ENCODE measurements at regions not wholly inside any gene's neighbourhood (a gene's known extent, or its start where the extent isn't known, plus 50 kb on each side); places are given as distances from the start of the nearest gene placed in this dataset.
"Not testable (repeated sequence)": the region's sequence is repeated elsewhere in the genome, so short reads cannot be mapped to it uniquely, and the experiment has no call there.

DNA sequence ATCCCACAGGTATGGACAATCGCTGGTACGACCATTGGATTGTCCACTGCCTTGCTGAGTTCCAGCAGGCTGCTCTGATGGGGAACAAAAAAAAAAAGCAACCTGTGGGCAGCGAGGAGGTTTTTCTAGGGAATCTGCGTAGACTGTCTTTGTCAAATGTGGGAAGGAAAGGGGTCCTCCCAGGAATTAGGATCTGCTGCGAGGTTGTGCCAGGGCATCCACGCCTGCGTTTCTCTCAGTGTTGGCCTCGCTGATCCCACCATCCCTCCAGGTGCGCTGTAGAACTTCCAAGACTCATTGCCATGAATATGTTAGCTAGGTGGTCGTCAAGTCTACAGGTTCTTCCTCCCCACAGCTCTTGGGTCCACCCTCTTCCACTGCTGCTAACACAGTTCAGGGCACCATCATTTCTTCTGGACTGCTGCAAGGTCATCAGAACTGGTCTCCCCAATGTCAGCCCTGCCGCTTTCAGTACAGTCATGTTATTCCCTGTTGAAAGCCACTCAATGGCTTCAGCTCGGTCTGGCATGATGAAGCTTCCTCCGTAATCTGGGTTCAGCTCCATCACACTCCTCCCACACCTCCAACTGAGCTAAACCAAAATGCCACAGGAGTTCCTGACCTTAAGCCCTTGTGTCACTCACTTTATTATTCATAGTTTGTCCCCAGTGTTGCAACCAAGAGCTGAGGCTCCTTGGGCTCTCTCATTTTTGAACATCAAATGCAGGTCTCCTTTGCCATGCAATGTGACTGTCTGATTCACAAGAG lies 79.5 kb upstream of the DMRT1 start:
- TF ChIP-seq, protein P1, sequence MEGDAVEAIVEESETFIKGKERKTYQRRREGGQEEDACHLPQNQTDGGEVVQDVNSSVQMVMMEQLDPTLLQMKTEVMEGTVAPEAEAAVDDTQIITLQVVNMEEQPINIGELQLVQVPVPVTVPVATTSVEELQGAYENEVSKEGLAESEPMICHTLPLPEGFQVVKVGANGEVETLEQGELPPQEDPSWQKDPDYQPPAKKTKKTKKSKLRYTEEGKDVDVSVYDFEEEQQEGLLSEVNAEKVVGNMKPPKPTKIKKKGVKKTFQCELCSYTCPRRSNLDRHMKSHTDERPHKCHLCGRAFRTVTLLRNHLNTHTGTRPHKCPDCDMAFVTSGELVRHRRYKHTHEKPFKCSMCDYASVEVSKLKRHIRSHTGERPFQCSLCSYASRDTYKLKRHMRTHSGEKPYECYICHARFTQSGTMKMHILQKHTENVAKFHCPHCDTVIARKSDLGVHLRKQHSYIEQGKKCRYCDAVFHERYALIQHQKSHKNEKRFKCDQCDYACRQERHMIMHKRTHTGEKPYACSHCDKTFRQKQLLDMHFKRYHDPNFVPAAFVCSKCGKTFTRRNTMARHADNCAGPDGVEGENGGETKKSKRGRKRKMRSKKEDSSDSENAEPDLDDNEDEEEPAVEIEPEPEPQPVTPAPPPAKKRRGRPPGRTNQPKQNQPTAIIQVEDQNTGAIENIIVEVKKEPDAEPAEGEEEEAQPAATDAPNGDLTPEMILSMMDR (IDR thresholded peaks at IDR 0.05): no peak
- TF ChIP-seq ZFX (IDR thresholded peaks at IDR 0.05; ENCODE audit: borderline replicate concordance): no peak
- no peak overlapping the region for H3K27ac ChIP-seq

DNA sequence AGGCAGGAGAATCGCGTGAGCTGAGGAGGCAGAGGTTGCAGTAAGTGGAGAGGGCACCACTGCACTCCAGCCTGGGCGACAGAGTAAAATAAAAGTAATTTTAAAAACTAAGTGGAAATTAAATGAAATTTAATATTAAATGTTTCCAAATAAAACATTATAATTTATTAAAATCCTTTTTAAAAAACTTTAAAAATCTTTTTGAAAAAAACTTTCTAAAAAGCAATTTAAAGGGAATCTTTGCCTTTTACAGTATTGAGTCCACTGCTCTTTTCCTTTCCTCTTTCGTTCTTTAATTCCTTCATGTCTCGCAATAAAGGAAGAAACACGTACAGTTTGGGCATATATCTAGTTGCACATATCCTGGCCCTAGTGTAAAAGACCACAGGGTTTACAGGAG lies 77.8 kb upstream of the DMRT1 start:
- no peak for TF ChIP-seq ZFX (IDR thresholded peaks at IDR 0.05; ENCODE audit: borderline replicate concordance)
- TF ChIP-seq, protein P1 (IDR thresholded peaks at IDR 0.05): no peak
- H3K27ac ChIP-seq: no peak overlapping the region

DNA sequence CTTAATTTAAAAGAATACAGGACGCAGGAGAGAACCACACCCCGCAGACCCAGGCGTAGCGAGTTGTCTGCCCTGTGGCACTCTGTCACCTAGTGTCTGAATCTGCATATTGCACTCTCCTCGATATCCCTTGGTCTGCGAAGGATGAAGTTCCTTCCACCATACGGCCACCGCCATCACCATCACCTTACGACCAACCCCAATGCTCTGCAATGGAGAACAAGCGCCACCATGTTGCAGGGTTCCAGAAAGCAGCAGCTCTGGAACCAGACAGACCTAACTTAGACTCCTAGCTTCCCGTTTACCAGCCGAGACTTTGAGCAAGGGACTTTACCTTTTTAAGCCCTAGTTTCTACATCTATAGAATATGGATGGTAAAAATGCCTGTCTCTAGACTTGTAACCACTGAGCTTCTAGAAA lies 77.4 kb upstream of the DMRT1 start:
- TF ChIP-seq, protein P1 (IDR thresholded peaks at IDR 0.05): peak; percentile 97
- TF ChIP-seq ZFX (IDR thresholded peaks at IDR 0.05; ENCODE audit: borderline replicate concordance): no peak
- no peak overlapping the region for H3K27ac ChIP-seq

DNA sequence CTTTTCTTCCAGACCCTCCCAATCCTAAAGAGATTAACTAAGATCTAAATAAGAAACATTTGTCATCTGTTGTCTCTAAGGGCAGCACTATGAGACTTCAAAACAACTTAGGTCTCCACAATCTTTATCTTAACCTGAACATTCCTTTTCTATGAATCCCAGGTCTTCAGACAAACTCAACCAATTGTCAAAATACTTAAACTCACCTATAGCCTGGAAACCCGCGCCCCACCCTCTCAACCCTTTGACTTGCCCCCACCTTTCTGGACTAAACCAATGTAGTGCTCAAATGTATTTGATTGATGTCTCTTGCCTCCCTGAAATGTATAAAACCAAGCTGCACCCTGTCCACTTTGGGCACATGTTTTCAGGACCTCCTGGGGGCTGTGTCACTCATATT lies 76.5 kb upstream of the DMRT1 start:
- TF ChIP-seq, protein P1 (IDR thresholded peaks at IDR 0.05): no peak
- no peak for TF ChIP-seq ZFX (IDR thresholded peaks at IDR 0.05; ENCODE audit: borderline replicate concordance)

DNA sequence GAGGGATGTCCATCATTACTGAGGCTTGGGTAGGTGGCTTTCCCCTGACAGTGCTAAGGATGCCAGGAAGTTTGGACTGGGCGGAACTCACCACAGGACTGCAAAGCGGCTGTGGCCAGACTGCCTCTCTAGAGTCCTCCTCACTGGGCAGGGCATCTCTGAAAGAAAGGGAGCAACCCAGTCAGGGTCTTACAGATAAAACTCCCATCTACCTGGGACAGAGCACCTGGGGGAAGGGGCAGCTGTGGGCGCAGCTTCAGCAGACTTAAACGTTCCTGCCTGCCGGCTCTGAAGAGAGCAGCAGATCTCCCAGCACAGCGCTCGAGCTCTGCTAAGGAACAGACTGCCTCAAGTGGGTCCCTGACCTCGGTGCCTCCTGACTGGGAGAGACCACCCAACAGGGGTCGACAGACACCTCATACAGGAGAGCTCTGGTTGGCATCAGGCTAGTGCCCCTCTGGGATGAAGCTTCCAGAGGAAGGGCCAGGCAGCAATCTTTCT lies 74.4 kb upstream of the DMRT1 start:
- H3K27ac ChIP-seq: not testable (repeated sequence)

More for the DNA sequence above, 76.5 kb upstream of the DMRT1 start:
- no peak overlapping the region for H3K27ac ChIP-seq

DNA sequence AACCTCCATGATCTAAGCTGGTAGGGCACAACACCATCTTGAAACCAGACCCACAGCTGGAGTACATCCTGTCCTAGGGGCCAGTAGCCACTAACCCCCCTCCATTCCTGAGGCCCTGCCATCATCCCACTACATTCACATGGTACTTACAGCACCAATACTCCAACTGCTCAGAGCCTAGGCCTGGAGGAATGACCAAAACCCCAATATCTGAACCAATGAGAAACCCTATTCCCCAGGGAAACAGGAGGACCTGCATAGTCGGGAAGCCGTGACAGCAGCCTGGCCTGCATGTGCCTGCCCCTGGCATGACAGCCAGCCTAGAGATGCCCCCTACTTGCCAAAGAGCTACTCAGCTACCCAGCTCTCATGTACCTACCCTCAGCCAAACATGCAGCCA lies 65.4 kb upstream of the DMRT1 start:
- no peak for TF ChIP-seq ZFX (IDR thresholded peaks at IDR 0.05; ENCODE audit: borderline replicate concordance)
- TF ChIP-seq, protein P1 (IDR thresholded peaks at IDR 0.05): no peak

DNA sequence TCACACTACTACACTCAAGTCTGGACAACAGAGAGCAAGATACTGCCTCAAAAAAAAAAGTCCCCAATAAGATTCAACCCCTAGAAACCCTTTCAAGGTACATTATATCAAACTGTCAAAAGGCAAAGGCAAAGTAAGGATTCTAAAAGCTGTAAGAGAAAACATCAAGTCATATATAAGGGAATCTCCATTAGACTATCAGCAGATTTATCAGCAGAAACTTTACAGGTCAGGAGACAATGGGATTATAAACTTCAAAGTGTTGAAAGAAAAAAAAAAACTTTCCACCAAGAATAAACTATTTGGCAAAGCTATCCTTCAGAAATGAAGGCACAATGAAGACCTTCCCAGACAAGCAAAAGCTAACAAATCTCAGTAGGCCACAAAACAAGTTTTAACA lies 63.5 kb upstream of the DMRT1 start:
- TF ChIP-seq, protein P1 (IDR thresholded peaks at IDR 0.05): no peak
- TF ChIP-seq ZFX (IDR thresholded peaks at IDR 0.05; ENCODE audit: borderline replicate concordance): no peak
- H3K27ac ChIP-seq: no peak overlapping the region

More for the DNA sequence above, 65.4 kb upstream of the DMRT1 start:
- H3K27ac ChIP-seq: no peak overlapping the region

Data from 22Rv1 (cell line).